ENCODE measurements at regions not wholly inside any gene's neighbourhood (a gene's known extent, or its start where the extent isn't known, plus 50 kb on each side); places are given as distances from the start of the nearest gene placed in this dataset.

GRCh38 chr2:185108588-185108987, 510.3 kb downstream of the ZNF804A start:
- no peak for DNase-seq (ENCODE audit: insufficient read length)
- FAIRE-seq, result no peak
- TF ChIP-seq POLR2A (IDR thresholded peaks at IDR 0.05; ENCODE audit: low read depth, low read length) (no peak), TAF1 (IDR thresholded peaks at IDR 0.05; ENCODE audit: borderline replicate concordance, low read depth, low read length) (no peak)

- no peak for FAIRE-seq
- no peak for TF ChIP-seq TAF1 (IDR thresholded peaks at IDR 0.05; ENCODE audit: borderline replicate concordance, low read depth, low read length)
- no peak for TF ChIP-seq POLR2AphosphoS5 (IDR thresholded peaks at IDR 0.05; ENCODE audit: low read depth, low read length)
- no peak for TF ChIP-seq POLR2A (IDR thresholded peaks at IDR 0.05; ENCODE audit: low read depth, low read length)
- no peak for DNase-seq (ENCODE audit: insufficient read length)
These were observed 529.1 kb downstream of the ZNF804A start for GRCh38 chr2:185127412-185127811.

GRCh38 chr2:185128346-185128745, 530.0 kb downstream of the ZNF804A start:
- DNase-seq (ENCODE audit: insufficient read length) (no peak), FAIRE-seq (no peak)
- TF ChIP-seq POLR2AphosphoS5 (IDR thresholded peaks at IDR 0.05; ENCODE audit: low read depth, low read length) (no peak), TAF1 (IDR thresholded peaks at IDR 0.05; ENCODE audit: borderline replicate concordance, low read depth, low read length) (no peak), POLR2A (IDR thresholded peaks at IDR 0.05; ENCODE audit: low read depth, low read length) (no peak)

- TF ChIP-seq POLR2AphosphoS5 (IDR thresholded peaks at IDR 0.05; ENCODE audit: low read depth, low read length), result no peak
- TF ChIP-seq TAF1 (IDR thresholded peaks at IDR 0.05; ENCODE audit: borderline replicate concordance, low read depth, low read length), result no peak
- TF ChIP-seq POLR2A (IDR thresholded peaks at IDR 0.05; ENCODE audit: low read depth, low read length), result no peak
- DNase-seq (ENCODE audit: insufficient read length) (no peak), FAIRE-seq (no peak)
These were observed 530.7 kb downstream of the ZNF804A start for GRCh38 chr2:185128996-185129395.

- FAIRE-seq, result no peak
- DNase-seq (ENCODE audit: insufficient read length), result no peak
- no peak for TF ChIP-seq POLR2AphosphoS5 (IDR thresholded peaks at IDR 0.05; ENCODE audit: low read depth, low read length)
- no peak for TF ChIP-seq POLR2A (IDR thresholded peaks at IDR 0.05; ENCODE audit: low read depth, low read length)
- TF ChIP-seq TAF1 (IDR thresholded peaks at IDR 0.05; ENCODE audit: borderline replicate concordance, low read depth, low read length), result no peak
These were observed 532.4 kb downstream of the ZNF804A start for GRCh38 chr2:185130685-185131084.

GRCh38 chr2:185132501-185133041, 534.2 kb downstream of the ZNF804A start:
- no peak for FAIRE-seq
- TF ChIP-seq POLR2A (IDR thresholded peaks at IDR 0.05; ENCODE audit: low read depth, low read length), result no peak
- no peak for TF ChIP-seq TAF1 (IDR thresholded peaks at IDR 0.05; ENCODE audit: borderline replicate concordance, low read depth, low read length)
- no peak for TF ChIP-seq POLR2AphosphoS5 (IDR thresholded peaks at IDR 0.05; ENCODE audit: low read depth, low read length)
- no peak for DNase-seq (ENCODE audit: insufficient read length)

- no peak for TF ChIP-seq POLR2AphosphoS5 (IDR thresholded peaks at IDR 0.05; ENCODE audit: low read depth, low read length)
- no peak for TF ChIP-seq TAF1 (IDR thresholded peaks at IDR 0.05; ENCODE audit: borderline replicate concordance, low read depth, low read length)
- TF ChIP-seq POLR2A (IDR thresholded peaks at IDR 0.05; ENCODE audit: low read depth, low read length), result no peak
- FAIRE-seq, result no peak
- no peak for DNase-seq (ENCODE audit: insufficient read length)
These were observed 539.4 kb downstream of the ZNF804A start for GRCh38 chr2:185137700-185138099.

- no peak for TF ChIP-seq TAF1 (IDR thresholded peaks at IDR 0.05; ENCODE audit: borderline replicate concordance, low read depth, low read length)
- TF ChIP-seq POLR2AphosphoS5 (IDR thresholded peaks at IDR 0.05; ENCODE audit: low read depth, low read length), result no peak
- TF ChIP-seq POLR2A (IDR thresholded peaks at IDR 0.05; ENCODE audit: low read depth, low read length), result no peak
- DNase-seq (ENCODE audit: insufficient read length), result no peak
- FAIRE-seq, result no peak
These were observed 544.3 kb downstream of the ZNF804A start for GRCh38 chr2:185142677-185143076.

GRCh38 chr2:185144159-185144919, 546.0 kb downstream of the ZNF804A start:
- FAIRE-seq (no peak), DNase-seq (ENCODE audit: insufficient read length) (no peak)
- TF ChIP-seq POLR2A (IDR thresholded peaks at IDR 0.05; ENCODE audit: low read depth, low read length) (no peak), TAF1 (IDR thresholded peaks at IDR 0.05; ENCODE audit: borderline replicate concordance, low read depth, low read length) (no peak), POLR2AphosphoS5 (IDR thresholded peaks at IDR 0.05; ENCODE audit: low read depth, low read length) (no peak)

GRCh38 chr2:185145316-185146121, 547.2 kb downstream of the ZNF804A start:
- TF ChIP-seq TAF1 (IDR thresholded peaks at IDR 0.05; ENCODE audit: borderline replicate concordance, low read depth, low read length) (no peak), POLR2AphosphoS5 (IDR thresholded peaks at IDR 0.05; ENCODE audit: low read depth, low read length) (no peak), POLR2A (IDR thresholded peaks at IDR 0.05; ENCODE audit: low read depth, low read length) (no peak)
- FAIRE-seq (no peak), DNase-seq (ENCODE audit: insufficient read length) (no peak)

- DNase-seq (ENCODE audit: insufficient read length), result no peak
- no peak for TF ChIP-seq POLR2A (IDR thresholded peaks at IDR 0.05; ENCODE audit: low read depth, low read length)
- TF ChIP-seq POLR2AphosphoS5 (IDR thresholded peaks at IDR 0.05; ENCODE audit: low read depth, low read length), result no peak
- TF ChIP-seq TAF1 (IDR thresholded peaks at IDR 0.05; ENCODE audit: borderline replicate concordance, low read depth, low read length), result no peak
- FAIRE-seq, result no peak
These were observed 549.0 kb downstream of the ZNF804A start for GRCh38 chr2:185147361-185147760.

All from GM12892 (cell line).